ENCODE measurements at regions not wholly inside any gene's neighbourhood (a gene's known extent, or its start where the extent isn't known, plus 50 kb on each side); places are given as distances from the start of the nearest gene placed in this dataset.

- no peak for DNase-seq (ENCODE audit: low spot score)
Observed at GRCh38 chr15:98420837-98421236, 227.5 kb upstream of the IGF1R start.

GRCh38 chr15:98421419-98422129, 226.8 kb upstream of the IGF1R start:
- DNase-seq (ENCODE audit: low spot score) = no peak

- no peak for DNase-seq (ENCODE audit: low spot score)
Observed at GRCh38 chr15:98422130-98422478, 226.2 kb upstream of the IGF1R start.

- DNase-seq (ENCODE audit: low spot score) = no peak
Observed at GRCh38 chr15:98425173-98425572, 223.2 kb upstream of the IGF1R start.

- DNase-seq (ENCODE audit: low spot score) = no peak
Observed at GRCh38 chr15:98427321-98427720, 221.0 kb upstream of the IGF1R start.

- DNase-seq (ENCODE audit: low spot score) = no peak
Observed at GRCh38 chr15:98428253-98428989, 219.9 kb upstream of the IGF1R start.

- no peak for DNase-seq (ENCODE audit: low spot score)
Observed at GRCh38 chr15:98431171-98431570, 217.2 kb upstream of the IGF1R start.

- no peak for DNase-seq (ENCODE audit: low spot score)
Observed at GRCh38 chr15:98433346-98433745, 215.0 kb upstream of the IGF1R start.

GRCh38 chr15:98433856-98434255, 214.5 kb upstream of the IGF1R start:
- DNase-seq (ENCODE audit: low spot score) = no peak

- no peak for DNase-seq (ENCODE audit: low spot score)
Observed at GRCh38 chr15:98437752-98438151, 210.6 kb upstream of the IGF1R start.

GRCh38 chr15:98438326-98438725, 210.0 kb upstream of the IGF1R start:
- no peak for DNase-seq (ENCODE audit: low spot score)

- no peak for DNase-seq (ENCODE audit: low spot score)
Observed at GRCh38 chr15:98438907-98439306, 209.4 kb upstream of the IGF1R start.

- DNase-seq (ENCODE audit: low spot score) = no peak
Observed at GRCh38 chr15:98439523-98439942, 208.8 kb upstream of the IGF1R start.

GRCh38 chr15:98440917-98441316, 207.4 kb upstream of the IGF1R start:
- DNase-seq (ENCODE audit: low spot score) = no peak

- no peak for DNase-seq (ENCODE audit: low spot score)
Observed at GRCh38 chr15:98441599-98441998, 206.7 kb upstream of the IGF1R start.

GRCh38 chr15:98442379-98442833, 205.9 kb upstream of the IGF1R start:
- peak; percentile 35 for DNase-seq (ENCODE audit: low spot score)

- DNase-seq (ENCODE audit: low spot score) = no peak
Observed at GRCh38 chr15:98442901-98443300, 205.4 kb upstream of the IGF1R start.

- no peak for DNase-seq (ENCODE audit: low spot score)
Observed at GRCh38 chr15:98443526-98443925, 204.8 kb upstream of the IGF1R start.

GRCh38 chr15:98444138-98444537, 204.2 kb upstream of the IGF1R start:
- no peak for DNase-seq (ENCODE audit: low spot score)

GRCh38 chr15:98445315-98445714, 203.0 kb upstream of the IGF1R start:
- DNase-seq (ENCODE audit: low spot score) = no peak

- DNase-seq (ENCODE audit: low spot score) = no peak
Observed at GRCh38 chr15:98446083-98446482, 202.3 kb upstream of the IGF1R start.

- DNase-seq (ENCODE audit: low spot score) = no peak
Observed at GRCh38 chr15:98447069-98447468, 201.3 kb upstream of the IGF1R start.

GRCh38 chr15:98451236-98451635, 197.1 kb upstream of the IGF1R start:
- DNase-seq (ENCODE audit: low spot score) = no peak

- DNase-seq (ENCODE audit: low spot score) = no peak
Observed at GRCh38 chr15:98452238-98452637, 196.1 kb upstream of the IGF1R start.
